ENCODE measurements at regions not wholly inside any gene's neighbourhood (a gene's known extent, or its start where the extent isn't known, plus 50 kb on each side); places are given as distances from the start of the nearest gene placed in this dataset.

- DNase-seq (ENCODE audit: low spot score), result no peak
These were observed 134.3 kb upstream of the DSEL start for GRCh38 chr18:67650686-67651385.

- DNase-seq (ENCODE audit: low spot score), result no peak
These were observed 130.4 kb upstream of the DSEL start for GRCh38 chr18:67646890-67647289.

GRCh38 chr18:67644226-67644625 lies 127.7 kb upstream of the DSEL start:
- DNase-seq (ENCODE audit: low spot score), result no peak

GRCh38 chr18:67639872-67640271 lies 123.4 kb upstream of the DSEL start:
- no peak for DNase-seq (ENCODE audit: low spot score)

GRCh38 chr18:67636597-67637385 lies 120.3 kb upstream of the DSEL start:
- no peak for DNase-seq (ENCODE audit: low spot score)

- no peak for DNase-seq (ENCODE audit: low spot score)
These were observed 118.3 kb upstream of the DSEL start for GRCh38 chr18:67634631-67635338.

GRCh38 chr18:67633939-67634338 lies 117.4 kb upstream of the DSEL start:
- no peak for DNase-seq (ENCODE audit: low spot score)

- DNase-seq (ENCODE audit: low spot score), result no peak
These were observed 105.4 kb upstream of the DSEL start for GRCh38 chr18:67621906-67622305.

GRCh38 chr18:67621049-67621713 lies 104.7 kb upstream of the DSEL start:
- no peak for DNase-seq (ENCODE audit: low spot score)

- no peak for DNase-seq (ENCODE audit: low spot score)
These were observed 101.5 kb upstream of the DSEL start for GRCh38 chr18:67618061-67618460.

GRCh38 chr18:67615876-67616275 lies 99.4 kb upstream of the DSEL start:
- no peak for DNase-seq (ENCODE audit: low spot score)

GRCh38 chr18:67613731-67614130 lies 97.2 kb upstream of the DSEL start:
- no peak for DNase-seq (ENCODE audit: low spot score)

GRCh38 chr18:67612281-67612680 lies 95.8 kb upstream of the DSEL start:
- DNase-seq (ENCODE audit: low spot score), result no peak

- DNase-seq (ENCODE audit: low spot score), result no peak
These were observed 92.2 kb upstream of the DSEL start for GRCh38 chr18:67608615-67609273.

- DNase-seq (ENCODE audit: low spot score), result no peak
These were observed 91.7 kb upstream of the DSEL start for GRCh38 chr18:67608191-67608590.

- no peak for DNase-seq (ENCODE audit: low spot score)
These were observed 84.0 kb upstream of the DSEL start for GRCh38 chr18:67600181-67601180.

- DNase-seq (ENCODE audit: low spot score), result no peak
These were observed 82.8 kb upstream of the DSEL start for GRCh38 chr18:67599277-67599676.

GRCh38 chr18:67597759-67598158 lies 81.2 kb upstream of the DSEL start:
- no peak for DNase-seq (ENCODE audit: low spot score)

GRCh38 chr18:67596003-67596402 lies 79.5 kb upstream of the DSEL start:
- no peak for DNase-seq (ENCODE audit: low spot score)

- no peak for DNase-seq (ENCODE audit: low spot score)
These were observed 74.1 kb upstream of the DSEL start for GRCh38 chr18:67590571-67591141.

Measured in globus pallidus (tissue), 1 donor.